ENCODE measurements at regions not wholly inside any gene's neighbourhood (a gene's known extent, or its start where the extent isn't known, plus 50 kb on each side); places are given as distances from the start of the nearest gene placed in this dataset.
A peak's percentile ranks its signal among the peaks of the same experiment; 100 is the strongest.

DNA sequence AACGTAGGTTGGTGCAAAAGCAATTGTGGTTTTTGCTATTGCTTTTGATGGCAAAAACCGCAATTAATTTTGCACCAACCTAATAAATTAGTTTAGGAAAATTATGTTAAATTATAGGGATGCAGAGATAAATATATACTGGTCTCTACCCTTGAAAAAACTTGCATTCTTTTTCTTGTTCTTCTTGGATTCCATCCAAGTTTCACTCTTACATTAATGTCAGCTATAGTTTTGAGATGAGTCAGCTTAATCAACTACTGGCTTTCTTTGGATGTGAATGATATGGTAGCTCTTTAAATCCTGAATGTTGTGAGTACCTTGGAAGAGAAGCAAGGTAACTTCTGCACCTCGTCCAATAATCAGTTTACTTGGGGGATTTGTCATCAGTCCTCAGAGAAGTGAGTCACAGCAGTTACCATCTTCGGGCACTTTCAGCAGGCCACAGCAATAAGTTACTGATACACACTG is 549.0 kb upstream of the ZNF608 start:
- no peak for TF ChIP-seq TCF12 (IDR thresholded peaks at IDR 0.05; ENCODE audit: low read depth)
- TF ChIP-seq, protein P1, sequence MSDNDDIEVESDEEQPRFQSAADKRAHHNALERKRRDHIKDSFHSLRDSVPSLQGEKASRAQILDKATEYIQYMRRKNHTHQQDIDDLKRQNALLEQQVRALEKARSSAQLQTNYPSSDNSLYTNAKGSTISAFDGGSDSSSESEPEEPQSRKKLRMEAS (IDR thresholded peaks at IDR 0.05), result no peak
- TF ChIP-seq TAF1 (IDR thresholded peaks at IDR 0.05; ENCODE audit: low read depth), result no peak
- TF ChIP-seq EP300 (IDR thresholded peaks at IDR 0.05; ENCODE audit: borderline replicate concordance), result no peak
- TF ChIP-seq, protein P2, sequence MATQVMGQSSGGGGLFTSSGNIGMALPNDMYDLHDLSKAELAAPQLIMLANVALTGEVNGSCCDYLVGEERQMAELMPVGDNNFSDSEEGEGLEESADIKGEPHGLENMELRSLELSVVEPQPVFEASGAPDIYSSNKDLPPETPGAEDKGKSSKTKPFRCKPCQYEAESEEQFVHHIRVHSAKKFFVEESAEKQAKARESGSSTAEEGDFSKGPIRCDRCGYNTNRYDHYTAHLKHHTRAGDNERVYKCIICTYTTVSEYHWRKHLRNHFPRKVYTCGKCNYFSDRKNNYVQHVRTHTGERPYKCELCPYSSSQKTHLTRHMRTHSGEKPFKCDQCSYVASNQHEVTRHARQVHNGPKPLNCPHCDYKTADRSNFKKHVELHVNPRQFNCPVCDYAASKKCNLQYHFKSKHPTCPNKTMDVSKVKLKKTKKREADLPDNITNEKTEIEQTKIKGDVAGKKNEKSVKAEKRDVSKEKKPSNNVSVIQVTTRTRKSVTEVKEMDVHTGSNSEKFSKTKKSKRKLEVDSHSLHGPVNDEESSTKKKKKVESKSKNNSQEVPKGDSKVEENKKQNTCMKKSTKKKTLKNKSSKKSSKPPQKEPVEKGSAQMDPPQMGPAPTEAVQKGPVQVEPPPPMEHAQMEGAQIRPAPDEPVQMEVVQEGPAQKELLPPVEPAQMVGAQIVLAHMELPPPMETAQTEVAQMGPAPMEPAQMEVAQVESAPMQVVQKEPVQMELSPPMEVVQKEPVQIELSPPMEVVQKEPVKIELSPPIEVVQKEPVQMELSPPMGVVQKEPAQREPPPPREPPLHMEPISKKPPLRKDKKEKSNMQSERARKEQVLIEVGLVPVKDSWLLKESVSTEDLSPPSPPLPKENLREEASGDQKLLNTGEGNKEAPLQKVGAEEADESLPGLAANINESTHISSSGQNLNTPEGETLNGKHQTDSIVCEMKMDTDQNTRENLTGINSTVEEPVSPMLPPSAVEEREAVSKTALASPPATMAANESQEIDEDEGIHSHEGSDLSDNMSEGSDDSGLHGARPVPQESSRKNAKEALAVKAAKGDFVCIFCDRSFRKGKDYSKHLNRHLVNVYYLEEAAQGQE (IDR thresholded peaks at IDR 0.05; ENCODE audit: low read depth), result no peak
- TF ChIP-seq TEAD4 (IDR thresholded peaks at IDR 0.05), result no peak
- peak; percentile 64 for TF ChIP-seq NFIC (IDR thresholded peaks at IDR 0.05)
- TF ChIP-seq CEBPB (IDR thresholded peaks at IDR 0.05), result no peak
- no peak for TF ChIP-seq CREB1 (IDR thresholded peaks at IDR 0.05; ENCODE audit: low read depth)
- no peak for TF ChIP-seq FOXM1 (IDR thresholded peaks at IDR 0.05; ENCODE audit: borderline replicate concordance, low read depth)
